A673 (cell line): ENCODE measurements at regions not wholly inside any gene's neighbourhood (a gene's known extent, or its start where the extent isn't known, plus 50 kb on each side); places are given as distances from the start of the nearest gene placed in this dataset.

Experiments used
- BruUV-seq: library from RNA; stranded (reverse); fragments of 400-500 nt; replicated peaks from 2 replicates; lab custom pipeline; 2021; lab: Mats Ljungman, UMichigan
- CTCF ChIA-PET: fragments of 300-600 bp; sonication (Branson Sonifier 250); formaldehyde crosslinking; loops from one replicate; lab custom pipeline; 2022; ENCODE audit warnings: antibody characterized with exemption; lab: Charles Lee
- POLR2A ChIA-PET: fragments of 300-600 bp; sonication (Branson Sonifier 250); formaldehyde crosslinking; loops from one replicate; lab custom pipeline; 2022; ENCODE audit warnings: antibody characterized with exemption; ENCODE audit not compliant: low non-redundant PET; lab: Charles Lee
- DNase-seq: peaks from one replicate; pipeline ENCODE4 v3.0.0-alpha.2; 2015; ENCODE audit warnings: low spot score
- H3K27ac ChIP-seq: fragments of 200-600 bp; sonication (generic); 2 replicates; pipeline ENCODE4 v1.5.1; 2016; ENCODE audit warnings: mixed run types, low read depth, mild to moderate bottlenecking, mixed read lengths, antibody characterized with exemption, low read length; ENCODE audit not compliant: poor library complexity, severe bottlenecking
- H3K27me3 ChIP-seq: fragments of 200-600 bp; sonication (generic); replicated peaks from 2 replicates; pipeline ENCODE4 v1.6.1; 2017; ENCODE audit warnings: mixed run types, low read depth, mild to moderate bottlenecking, mixed read lengths, antibody characterized with exemption, low read length; ENCODE audit not compliant: insufficient read depth, poor library complexity
- H3K36me3 ChIP-seq: fragments of 200-600 bp; sonication (generic); 2 replicates; pipeline ENCODE4 v1.6.1; 2016; ENCODE audit warnings: mixed run types, mild to moderate bottlenecking, mixed read lengths, antibody characterized with exemption, low read length; ENCODE audit not compliant: insufficient read depth, poor library complexity, severe bottlenecking
- H3K4me1 ChIP-seq: fragments of 200-600 bp; sonication (generic); 2 replicates; pipeline ENCODE4 v1.6.1; 2017; ENCODE audit warnings: mixed run types, mild to moderate bottlenecking, mixed read lengths, antibody characterized with exemption, low read length; ENCODE audit not compliant: insufficient read depth, poor library complexity, severe bottlenecking
- H3K4me3 ChIP-seq: fragments of 200-600 bp; sonication (generic); 2 replicates; pipeline ENCODE4 v1.5.1; 2016; ENCODE audit warnings: low read depth, mixed run types, mild to moderate bottlenecking, mixed read lengths, low read length; ENCODE audit not compliant: poor library complexity, severe bottlenecking
- H3K9me3 ChIP-seq: fragments of 200-600 bp; sonication (generic); 2 replicates; pipeline ENCODE4 v1.6.1; 2016; ENCODE audit warnings: mixed run types, low read depth, mild to moderate bottlenecking, mixed read lengths, antibody characterized with exemption, low read length; ENCODE audit not compliant: poor library complexity, severe bottlenecking
- EZH2 ChIP-seq: fragments of 200-600 bp; sonication (generic); IDR thresholded peaks from 2 replicates; pipeline ENCODE4 v1.6.1; 2017; ENCODE audit warnings: borderline replicate concordance, low read depth, mild to moderate bottlenecking, mixed read lengths, antibody characterized with exemption, low read length; ENCODE audit not compliant: poor library complexity, severe bottlenecking
- intact Hi-C: fragments of 100-400 bp; cut with micrococcal nuclease; formaldehyde crosslinking; loops from one replicate; pipeline ENCODE4 v1.10.0; 2022; ENCODE audit not compliant: unreplicated experiment
- TF ChIP-seq, protein P1 (sequence below): fragments of 300-800, 200-600 bp; sonication (generic); conservative IDR thresholded peaks from 2 replicates; pipeline ENCODE4 v1.5.1; 2017; ENCODE audit warnings: low read depth, mild to moderate bottlenecking, antibody characterized with exemption, low read length, moderate library complexity, mixed read lengths

DNA sequence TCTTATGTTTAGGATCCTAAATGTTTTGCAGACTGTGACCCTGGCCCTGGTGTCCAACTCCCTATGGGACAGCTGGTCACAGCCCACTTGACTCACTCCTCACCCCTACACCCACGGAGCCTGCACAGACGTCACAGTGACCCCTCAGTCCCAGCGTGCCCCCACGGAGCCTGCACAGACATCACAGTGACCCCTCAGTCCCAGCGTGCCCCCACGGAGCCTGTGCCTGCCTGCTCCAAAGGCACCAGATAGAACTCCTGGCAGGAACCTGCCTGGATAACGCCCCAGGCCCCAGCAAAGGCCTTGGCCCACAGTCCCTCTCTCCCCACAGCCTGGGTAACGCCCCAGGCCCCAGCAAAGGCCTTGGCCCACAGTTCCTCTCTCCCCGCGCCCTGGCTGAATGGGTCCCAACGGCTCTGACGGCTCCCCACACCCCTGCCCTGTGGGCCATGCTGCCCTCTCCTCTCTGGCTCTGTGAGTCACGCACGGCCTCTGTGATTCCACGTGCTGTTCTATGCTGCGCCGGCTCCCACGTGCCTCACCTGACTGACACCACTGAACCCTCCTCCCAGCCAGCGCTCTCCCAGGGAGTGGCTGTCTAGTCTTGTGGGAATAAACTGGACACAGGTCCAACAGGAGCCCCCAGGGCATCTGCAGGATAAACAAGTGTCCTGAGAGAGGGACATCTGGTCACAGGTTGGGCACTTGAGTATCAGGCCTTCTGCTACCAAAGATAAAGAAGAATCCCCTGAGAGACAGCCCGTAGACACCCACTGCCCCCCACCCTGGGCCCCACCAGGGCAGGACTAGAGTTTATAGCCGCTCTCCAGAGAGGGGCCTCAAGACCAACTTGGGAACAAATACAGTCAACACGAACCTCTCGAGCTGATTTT, 250.3 kb downstream of the BRD1 start:
- ChIA-PET POLR2A (no interaction called here), CTCF (no interaction called here)
- intact Hi-C loops: no loop called here
- no TSS peak for BruUV-seq
- no peaks in the 10 kb centered on the region for H3K27me3 ChIP-seq
- no peak overlapping the region for H3K27ac ChIP-seq
- H3K36me3 ChIP-seq: no peaks in the 10 kb centered on the region
- H3K9me3 ChIP-seq: no peaks in the 10 kb centered on the region
- no peak for TF ChIP-seq EZH2
- TF ChIP-seq, protein P1, sequence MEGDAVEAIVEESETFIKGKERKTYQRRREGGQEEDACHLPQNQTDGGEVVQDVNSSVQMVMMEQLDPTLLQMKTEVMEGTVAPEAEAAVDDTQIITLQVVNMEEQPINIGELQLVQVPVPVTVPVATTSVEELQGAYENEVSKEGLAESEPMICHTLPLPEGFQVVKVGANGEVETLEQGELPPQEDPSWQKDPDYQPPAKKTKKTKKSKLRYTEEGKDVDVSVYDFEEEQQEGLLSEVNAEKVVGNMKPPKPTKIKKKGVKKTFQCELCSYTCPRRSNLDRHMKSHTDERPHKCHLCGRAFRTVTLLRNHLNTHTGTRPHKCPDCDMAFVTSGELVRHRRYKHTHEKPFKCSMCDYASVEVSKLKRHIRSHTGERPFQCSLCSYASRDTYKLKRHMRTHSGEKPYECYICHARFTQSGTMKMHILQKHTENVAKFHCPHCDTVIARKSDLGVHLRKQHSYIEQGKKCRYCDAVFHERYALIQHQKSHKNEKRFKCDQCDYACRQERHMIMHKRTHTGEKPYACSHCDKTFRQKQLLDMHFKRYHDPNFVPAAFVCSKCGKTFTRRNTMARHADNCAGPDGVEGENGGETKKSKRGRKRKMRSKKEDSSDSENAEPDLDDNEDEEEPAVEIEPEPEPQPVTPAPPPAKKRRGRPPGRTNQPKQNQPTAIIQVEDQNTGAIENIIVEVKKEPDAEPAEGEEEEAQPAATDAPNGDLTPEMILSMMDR: no peak
- H3K4me1 ChIP-seq: no peaks in the 10 kb centered on the region
- no peak overlapping the region for H3K4me3 ChIP-seq
- no peak for DNase-seq

DNA sequence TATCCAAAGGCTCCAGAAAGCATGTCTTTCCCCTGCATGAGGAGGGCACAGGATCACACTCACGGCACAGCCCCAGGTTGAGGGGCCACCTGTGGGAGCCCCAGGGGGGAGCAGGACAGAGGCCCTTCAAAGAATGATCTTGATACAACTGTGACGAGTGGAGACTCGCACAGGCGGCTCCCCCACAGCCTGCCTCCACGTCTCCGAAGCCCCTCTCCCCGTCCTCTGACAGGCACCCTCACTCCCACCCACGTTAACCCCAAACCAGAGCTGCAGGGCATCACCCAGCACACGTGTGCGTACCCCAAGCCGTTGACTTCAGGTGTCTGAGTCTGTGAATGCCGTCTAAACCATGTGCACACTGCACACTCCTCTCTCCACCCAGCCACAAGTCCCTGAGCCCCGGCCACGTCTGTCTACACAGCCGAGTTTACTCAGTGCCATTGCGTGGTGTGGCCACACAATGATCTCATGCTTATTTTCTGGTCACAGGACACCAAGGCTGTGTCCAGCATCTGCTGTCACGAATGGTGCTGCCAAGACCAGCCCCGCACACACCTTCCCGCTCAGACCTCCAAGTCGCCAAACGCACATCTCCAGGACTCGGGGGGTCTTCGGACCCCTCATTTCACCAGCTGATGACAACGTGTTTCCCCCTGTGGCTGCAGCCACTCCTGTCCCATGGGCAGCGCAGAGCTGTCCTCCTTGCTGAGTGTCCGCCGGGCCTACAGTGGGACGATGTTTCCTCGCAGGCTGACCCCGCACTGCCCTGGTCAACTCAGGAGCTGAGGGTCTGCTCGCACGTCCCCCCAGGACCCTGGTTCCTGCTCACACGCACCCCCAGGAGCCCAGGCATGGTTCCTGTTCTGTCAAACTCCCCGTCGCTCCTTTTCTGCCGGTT, 251.2 kb downstream of the BRD1 start:
- no peaks in the 10 kb centered on the region for H3K36me3 ChIP-seq
- no peaks in the 10 kb centered on the region for H3K9me3 ChIP-seq
- no peak overlapping the region for H3K4me3 ChIP-seq
- CTCF ChIA-PET: no interaction called here
- intact Hi-C loops: no loop called here
- TF ChIP-seq, protein P1: no peak
- no peak for TF ChIP-seq EZH2
- no peak overlapping the region for H3K27ac ChIP-seq
- POLR2A ChIA-PET: no interaction called here
- DNase-seq: no peak
- no TSS peak for BruUV-seq
- no peaks in the 10 kb centered on the region for H3K4me1 ChIP-seq
- H3K27me3 ChIP-seq: no peaks in the 10 kb centered on the region

DNA sequence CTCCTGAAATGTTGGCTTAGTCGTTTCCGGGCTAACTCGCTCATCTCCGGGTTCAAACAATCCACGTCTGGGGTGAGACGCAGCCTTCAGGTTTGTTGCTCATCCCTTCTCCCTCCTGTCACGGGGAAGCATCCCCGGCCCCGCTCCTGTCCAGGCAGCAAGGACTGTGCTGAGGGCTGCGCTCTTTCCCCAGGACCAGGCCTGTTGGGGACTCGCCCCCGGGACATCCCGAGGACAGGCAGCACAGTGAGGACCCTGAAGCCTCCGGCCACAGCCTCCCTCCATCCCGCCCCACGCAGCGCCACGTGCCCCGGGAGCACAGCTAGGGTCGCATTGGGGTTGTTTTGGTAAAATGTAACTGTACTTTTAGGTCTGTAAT, 252.0 kb downstream of the BRD1 start:
- CTCF ChIA-PET: no interaction called here
- no TSS peak for BruUV-seq
- H3K27ac ChIP-seq: no peak overlapping the region
- intact Hi-C loops: no loop called here
- no peaks in the 10 kb centered on the region for H3K27me3 ChIP-seq
- no peaks in the 10 kb centered on the region for H3K4me1 ChIP-seq
- no peak for DNase-seq
- H3K4me3 ChIP-seq: no peak overlapping the region
- H3K36me3 ChIP-seq: no peaks in the 10 kb centered on the region
- no peaks in the 10 kb centered on the region for H3K9me3 ChIP-seq
- POLR2A ChIA-PET: no interaction called here
- TF ChIP-seq EZH2: no peak
- TF ChIP-seq, protein P1: no peak
